OCI-LY1 (cell line): ENCODE measurements at regions not wholly inside any gene's neighbourhood (a gene's known extent, or its start where the extent isn't known, plus 50 kb on each side); places are given as distances from the start of the nearest gene placed in this dataset.

Source experiments
- H2AFZ ChIP-seq: fragments of 200-600 bp; sonication (generic), shearing (Covaris generic); 2 replicates; pipeline ENCODE4 v1.6.0; 2014; ENCODE audit warnings: antibody characterized with exemption, mild to moderate bottlenecking, low read length
- H3F3A ChIP-seq: fragments of 200-600 bp; sonication (generic), shearing (Covaris generic); 2 replicates; pipeline ENCODE4 v1.6.0; 2014; ENCODE audit warnings: mild to moderate bottlenecking, antibody characterized with exemption, low read length, moderate library complexity; ENCODE audit not compliant: insufficient read depth
- H3K27ac ChIP-seq: fragments of 200-600 bp; sonication (generic); 2 replicates; pipeline ENCODE4 v1.5.1; 2014; ENCODE audit warnings: low read length, mixed run types, mild to moderate bottlenecking, low read depth; ENCODE audit not compliant: poor library complexity, severe bottlenecking
- H3K27me3 ChIP-seq: fragments of 200-600 bp; sonication (generic); 2 replicates; pipeline ENCODE4 v1.6.0; 2014; ENCODE audit warnings: antibody characterized with exemption, mild to moderate bottlenecking, low read length, moderate library complexity; ENCODE audit not compliant: insufficient read depth
- H3K36me3 ChIP-seq: fragments of 200-600 bp; sonication (generic); 2 replicates; pipeline ENCODE4 v1.6.1; 2014; ENCODE audit warnings: mild to moderate bottlenecking, antibody characterized with exemption, low read length, moderate library complexity, mixed read lengths; ENCODE audit not compliant: insufficient read depth
- H3K4me1 ChIP-seq: fragments of 200-600 bp; sonication (generic); 2 replicates; pipeline ENCODE4 v1.5.1; 2014; ENCODE audit warnings: mild to moderate bottlenecking, low read length, moderate library complexity; ENCODE audit not compliant: insufficient read depth, severe bottlenecking
- H3K4me2 ChIP-seq: fragments of 200-600 bp; sonication (generic), shearing (Covaris generic); 2 replicates; pipeline ENCODE4 v1.6.1; 2014; ENCODE audit warnings: low read length
- H3K4me3 ChIP-seq: fragments of 200-600 bp; sonication (generic); 2 replicates; pipeline ENCODE4 v1.5.1; 2014; ENCODE audit warnings: low read length, low read depth, mild to moderate bottlenecking, mixed read lengths; ENCODE audit not compliant: poor library complexity, severe bottlenecking
- H3K79me2 ChIP-seq: fragments of 200-600 bp; shearing (Covaris generic); 2 replicates; pipeline ENCODE4 v1.6.1; 2016; ENCODE audit warnings: mixed run types, low read length, mixed read lengths; ENCODE audit not compliant: insufficient read depth
- H3K9ac ChIP-seq: fragments of 200-600 bp; sonication (generic), shearing (Covaris generic); 2 replicates; pipeline ENCODE4 v1.6.1; 2014; ENCODE audit warnings: mild to moderate bottlenecking, low read length, mixed read lengths
- H3K9me2 ChIP-seq: fragments of 200-600 bp; sonication (generic), shearing (Covaris generic); 2 replicates; pipeline ENCODE4 v1.6.1; 2014; ENCODE audit warnings: low read depth, mild to moderate bottlenecking, low read length, mixed read lengths
- H3K9me3 ChIP-seq: fragments of 200-600 bp; shearing (Covaris generic); 2 replicates; pipeline ENCODE4 v1.6.1; 2014; ENCODE audit warnings: low read length, mixed read lengths
- H4K20me1 ChIP-seq: fragments of 200-600 bp; sonication (generic), shearing (Covaris generic); 2 replicates; pipeline ENCODE4 v1.6.0; 2016; ENCODE audit warnings: mild to moderate bottlenecking, low read length; ENCODE audit not compliant: insufficient read depth
- CTCF ChIP-seq: fragments of 200-600 bp; sonication (generic), shearing (Covaris generic); IDR thresholded peaks from 2 replicates; pipeline ENCODE4 v1.5.1; 2017; ENCODE audit warnings: mild to moderate bottlenecking, antibody characterized with exemption, low read length, moderate library complexity, mixed read lengths
- EZH2 ChIP-seq: fragments of 200-600 bp; sonication (generic), shearing (Covaris generic); IDR thresholded peaks from 2 replicates; pipeline ENCODE4 v1.8.0; 2017; ENCODE audit warnings: borderline replicate concordance, mixed run types, mild to moderate bottlenecking, antibody characterized with exemption, low read length, moderate library complexity, mixed read lengths

- no peaks in the 10 kb centered on the region for H3K79me2 ChIP-seq
- H3K4me2 ChIP-seq: no peak overlapping the region
- no peak overlapping the region for H3K27ac ChIP-seq
- H3K36me3 ChIP-seq: no peaks in the 10 kb centered on the region
- no peaks in the 10 kb centered on the region for H3K27me3 ChIP-seq
- no peak overlapping the region for H3K4me3 ChIP-seq
- no peak for TF ChIP-seq CTCF
- no peak for TF ChIP-seq EZH2
- H3F3A ChIP-seq: no peaks in the 10 kb centered on the region
- H3K9me2 ChIP-seq: no peaks in the 10 kb centered on the region
- no peaks in the 10 kb centered on the region for H3K9me3 ChIP-seq
- no peak overlapping the region for H2AFZ ChIP-seq
- H4K20me1 ChIP-seq: no peaks in the 10 kb centered on the region
- no peak overlapping the region for H3K9ac ChIP-seq
- no peaks in the 10 kb centered on the region for H3K4me1 ChIP-seq
Observed at GRCh38 chr13:68982961-68983619, 1124.5 kb upstream of the ATXN8OS start.

- Histone ChIP-seq H3K4me1 (no peaks in the 10 kb centered on the region), H3K27me3 (no peaks in the 10 kb centered on the region), H3K36me3 (no peaks in the 10 kb centered on the region), H3K79me2 (no peaks in the 10 kb centered on the region), H3F3A (no peaks in the 10 kb centered on the region), H4K20me1 (no peaks in the 10 kb centered on the region), H3K9me2 (no peaks in the 10 kb centered on the region), H2AFZ (no peak overlapping the region), H3K9ac (no peak overlapping the region), H3K4me2 (no peak overlapping the region), H3K27ac (no peak overlapping the region), H3K4me3 (no peak overlapping the region), H3K9me3 (no peaks in the 10 kb centered on the region)
- TF ChIP-seq EZH2 (no peak), CTCF (no peak)
Observed at GRCh38 chr13:68976287-68976686, 1131.3 kb upstream of the ATXN8OS start.

GRCh38 chr13:68970532-68970931 lies 1137.1 kb upstream of the ATXN8OS start:
- no peaks in the 10 kb centered on the region for H3F3A ChIP-seq
- no peaks in the 10 kb centered on the region for H3K27me3 ChIP-seq
- no peak overlapping the region for H3K27ac ChIP-seq
- H4K20me1 ChIP-seq: no peaks in the 10 kb centered on the region
- no peaks in the 10 kb centered on the region for H3K79me2 ChIP-seq
- H3K4me1 ChIP-seq: no peaks in the 10 kb centered on the region
- no peak overlapping the region for H3K4me2 ChIP-seq
- H3K9ac ChIP-seq: no peak overlapping the region
- no peak overlapping the region for H3K4me3 ChIP-seq
- no peak overlapping the region for H2AFZ ChIP-seq
- H3K36me3 ChIP-seq: no peaks in the 10 kb centered on the region
- H3K9me2 ChIP-seq: no peaks in the 10 kb centered on the region
- no peaks in the 10 kb centered on the region for H3K9me3 ChIP-seq
- TF ChIP-seq CTCF: no peak
- TF ChIP-seq EZH2: no peak
